ENCODE measurements at regions not wholly inside any gene's neighbourhood (a gene's known extent, or its start where the extent isn't known, plus 50 kb on each side); places are given as distances from the start of the nearest gene placed in this dataset.
"Not testable (repeated sequence)": the region's sequence is repeated elsewhere in the genome, so short reads cannot be mapped to it uniquely, and the experiment has no call there.

GRCh38 chrX:74107666-74108065 is 196.3 kb upstream of the ZCCHC13 start:
- no peaks in the 10 kb centered on the region for H3K27me3 ChIP-seq
- peaks cover 0 to 11% of the 10 kb centered on the region in 2 donors for H3K36me3 ChIP-seq
- intact Hi-C loops (cut with DNase I): no loop called here
- no peak for DNase-seq (ENCODE audit: low spot score in 2 of 2)
- H3K27ac ChIP-seq: no peak overlapping the region
- H3K9me3 ChIP-seq: peaks cover 0 to 12% of the 10 kb centered on the region in 2 donors
- H3K4me1 ChIP-seq: no peaks in the 10 kb centered on the region
- no peak for TF ChIP-seq CTCF (IDR thresholded peaks at IDR 0.05)
- H3K4me3 ChIP-seq: no peak overlapping the region

DNA sequence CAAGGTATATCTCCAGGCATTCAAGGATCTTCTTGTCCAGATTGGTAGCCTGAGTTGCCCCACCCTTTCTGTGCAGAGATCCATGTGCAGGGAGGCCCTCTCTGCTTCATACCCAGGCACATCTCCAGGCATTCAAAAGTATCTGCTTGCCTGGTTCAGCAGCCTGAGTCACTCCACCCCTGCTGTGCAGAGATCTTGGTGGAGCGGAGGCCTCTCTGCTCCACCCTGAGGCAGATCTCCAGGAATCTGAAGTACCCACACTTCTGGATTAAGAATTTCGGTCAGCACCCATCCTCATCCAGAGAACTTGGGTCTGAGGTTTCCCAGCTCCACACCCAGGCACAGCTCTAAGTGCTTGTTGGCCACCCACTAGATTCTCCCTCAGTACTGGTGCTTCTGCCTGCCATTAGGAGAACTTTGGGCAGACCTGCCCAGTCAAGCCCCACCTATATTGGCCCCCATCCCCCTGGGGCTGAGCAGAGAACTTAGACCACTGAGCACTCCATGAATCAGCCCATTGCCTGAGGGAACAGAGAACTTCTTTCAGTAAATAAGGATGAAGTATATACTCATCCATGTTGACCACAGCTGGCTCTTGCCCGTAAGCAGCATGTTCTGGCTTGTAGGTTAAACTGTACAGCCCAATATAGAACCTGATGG is 199.5 kb upstream of the ZCCHC13 start:
- intact Hi-C loops (cut with DNase I): no loop called here
- H3K27me3 ChIP-seq: no peaks in the 10 kb centered on the region
- no peaks in the 10 kb centered on the region for H3K4me1 ChIP-seq
- no peak for TF ChIP-seq CTCF (IDR thresholded peaks at IDR 0.05)
- H3K36me3 ChIP-seq: peaks cover 0 to 17% of the 10 kb centered on the region in 2 donors
- no peak for DNase-seq (ENCODE audit: low spot score in 2 of 2)
- H3K9me3 ChIP-seq: peaks cover 0 to 10% of the 10 kb centered on the region in 2 donors
- no peak overlapping the region for H3K27ac ChIP-seq
- H3K4me3 ChIP-seq: no peak overlapping the region

DNA sequence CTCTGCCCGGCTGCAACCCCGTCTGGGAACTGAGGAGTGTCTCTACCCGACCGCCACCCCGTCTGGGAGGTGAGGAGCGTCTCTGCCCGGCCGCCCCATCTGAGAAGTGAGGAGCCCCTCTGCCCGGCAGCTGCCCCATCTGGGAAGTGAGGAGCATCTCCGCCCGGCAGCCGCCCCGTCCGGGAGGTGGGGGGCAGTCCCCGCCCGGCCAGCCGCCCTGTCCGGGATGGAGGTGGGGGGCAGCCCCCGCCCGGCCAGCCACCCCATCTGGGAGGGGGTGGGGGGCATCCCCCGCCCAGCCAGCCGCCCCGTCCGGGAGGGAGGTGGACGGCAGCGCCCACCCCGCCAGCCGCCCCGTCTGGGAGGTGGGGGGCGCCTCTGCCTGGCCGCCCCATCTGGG is 205.6 kb upstream of the ZCCHC13 start:
- H3K27ac ChIP-seq; H3K36me3 ChIP-seq; intact Hi-C loops (cut with DNase I); H3K27me3 ChIP-seq; H3K4me1 ChIP-seq; H3K9me3 ChIP-seq; H3K4me3 ChIP-seq; DNase-seq (ENCODE audit: low spot score in 2 of 2): not testable (repeated sequence)

- H3K27ac ChIP-seq: no peak overlapping the region
- H3K4me3 ChIP-seq: no peak overlapping the region
- intact Hi-C loops (cut with DNase I): no loop called here
- no peak for DNase-seq (ENCODE audit: low spot score in 2 of 2)
- H3K9me3 ChIP-seq: peaks cover 0 to 9% of the 10 kb centered on the region in 2 donors
- peaks cover 0 to 4% of the 10 kb centered on the region in 2 donors for H3K36me3 ChIP-seq
- H3K27me3 ChIP-seq: no peaks in the 10 kb centered on the region
- no peaks in the 10 kb centered on the region for H3K4me1 ChIP-seq
- no peak for TF ChIP-seq CTCF (IDR thresholded peaks at IDR 0.05)
Observed at GRCh38 chrX:74090049-74090448, 213.9 kb upstream of the ZCCHC13 start.

DNA sequence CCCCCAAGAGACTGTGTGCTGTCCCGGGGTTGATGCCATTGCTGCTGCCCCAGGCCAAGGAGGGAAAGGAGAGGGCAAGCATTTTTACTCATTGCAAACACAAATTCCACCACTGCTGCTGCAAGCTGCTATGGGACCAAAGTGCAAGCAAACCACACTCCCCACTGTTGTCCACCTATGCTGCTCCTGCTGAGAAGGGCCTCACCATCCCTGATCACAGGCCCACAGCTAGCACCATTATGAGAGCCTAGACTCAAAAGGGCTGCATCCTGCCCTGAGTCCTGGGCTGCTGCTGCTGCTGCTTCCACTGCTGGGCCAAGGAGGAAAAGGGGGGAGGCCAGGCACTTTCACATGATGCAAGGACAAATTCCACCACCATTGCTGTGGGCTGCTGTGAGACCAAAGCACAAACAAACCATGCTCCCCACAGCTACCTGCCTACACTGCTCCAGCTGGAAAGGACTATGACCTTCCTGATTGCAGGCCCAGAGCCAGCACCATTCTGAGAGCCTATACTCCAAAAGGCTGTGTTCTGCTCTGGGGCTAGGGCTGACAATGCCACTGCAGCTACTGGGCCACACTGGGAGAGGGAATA is 218.2 kb upstream of the ZCCHC13 start:
- Histone ChIP-seq H3K36me3 (peaks cover 0 to 11% of the 10 kb centered on the region in 2 donors), H3K27ac (no peak overlapping the region), H3K4me3 (no peak overlapping the region), H3K4me1 (no peaks in the 10 kb centered on the region), H3K9me3 (peaks cover 0 to 10% of the 10 kb centered on the region in 2 donors), H3K27me3 (no peaks in the 10 kb centered on the region)
- TF ChIP-seq CTCF (IDR thresholded peaks at IDR 0.05): no peak
- DNase-seq (ENCODE audit: low spot score in 2 of 2): no peak
- intact Hi-C loops (cut with DNase I): no loop called here

DNA sequence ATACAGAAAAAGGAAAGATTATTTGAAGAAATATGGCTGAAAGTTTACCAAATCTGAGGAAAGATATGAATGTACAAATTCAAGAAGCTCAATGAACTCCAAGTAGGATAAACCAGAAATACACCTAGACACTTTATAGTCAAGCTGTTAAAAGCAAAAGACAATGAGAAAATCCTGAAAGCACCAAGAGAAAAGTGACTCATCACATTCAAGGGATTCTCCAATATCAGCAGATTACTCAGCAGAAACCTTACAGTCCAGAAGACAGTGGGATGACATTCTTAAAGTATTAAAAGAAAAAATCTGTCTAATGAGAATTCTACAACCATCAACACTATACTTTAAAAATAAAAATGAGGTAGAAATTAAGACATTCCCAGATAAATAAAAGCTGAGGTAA is 223.8 kb upstream of the ZCCHC13 start:
- DNase-seq (ENCODE audit: low spot score in 2 of 2): no peak
- Histone ChIP-seq H3K4me1 (no peaks in the 10 kb centered on the region), H3K4me3 (no peak overlapping the region), H3K9me3 (peaks cover 3 to 31% of the 10 kb centered on the region in 2 donors), H3K27me3 (no peaks in the 10 kb centered on the region), H3K36me3 (peaks cover 3 to 14% of the 10 kb centered on the region in 2 donors), H3K27ac (no peak overlapping the region)
- no peak for TF ChIP-seq CTCF (IDR thresholded peaks at IDR 0.05)
- intact Hi-C loops (cut with DNase I): no loop called here

All from ascending aorta (tissue), 2 donors.